ENCODE measurements at regions not wholly inside any gene's neighbourhood (a gene's known extent, or its start where the extent isn't known, plus 50 kb on each side); places are given as distances from the start of the nearest gene placed in this dataset.
"Not testable (repeated sequence)": the region's sequence is repeated elsewhere in the genome, so short reads cannot be mapped to it uniquely, and the experiment has no call there.

GRCh38 chr12:46475972-46476645 is 103.5 kb upstream of the SLC38A2 start:
- POLR2A ChIA-PET: no interaction called here
- CTCF ChIA-PET: no interaction called here

GRCh38 chr12:46474385-46474784 is 101.8 kb upstream of the SLC38A2 start:
- POLR2A ChIA-PET: interaction anchor here (1.1 kb wide), 1 partner anchor 103 kb away, joined by 4 read pairs; no protein-coding TSS in a partner anchor
- DNase-seq (ENCODE audit: extremely low spot score): not testable (repeated sequence)
- CTCF ChIA-PET: interaction anchor here (0.7 kb wide), 1 partner anchor 102 kb away, joined by 3 read pairs; no protein-coding TSS in a partner anchor

More at GRCh38 chr12:46475972-46476645, 103.5 kb upstream of the SLC38A2 start:
- DNase-seq (ENCODE audit: extremely low spot score): no peak
- no peak for TF ChIP-seq ZNF384 (IDR thresholded peaks at IDR 0.05)
- no peak for TF ChIP-seq FOXK2 (IDR thresholded peaks at IDR 0.05)
- no peak for TF ChIP-seq FOXM1 (IDR thresholded peaks at IDR 0.05; ENCODE audit: borderline replicate concordance)
- TF ChIP-seq SP1 (IDR thresholded peaks at IDR 0.05): no peak
- TF ChIP-seq ELF4 (IDR thresholded peaks at IDR 0.05): no peak
- no peak for TF ChIP-seq LEF1 (IDR thresholded peaks at IDR 0.05; ENCODE audit: borderline replicate concordance)
- no peak for TF ChIP-seq BHLHE40 (IDR thresholded peaks at IDR 0.05; ENCODE audit: borderline replicate concordance)
- no peak for TF ChIP-seq ARNT (IDR thresholded peaks at IDR 0.05)
- no peak for TF ChIP-seq L3MBTL2 (conservative IDR thresholded peaks at IDR 0.05)
- no peak for TF ChIP-seq PKNOX1 (IDR thresholded peaks at IDR 0.05)
- TF ChIP-seq NFRKB (IDR thresholded peaks at IDR 0.05): no peak
- no peak for TF ChIP-seq TARDBP (IDR thresholded peaks at IDR 0.05)
- TF ChIP-seq HDGF (IDR thresholded peaks at IDR 0.05; ENCODE audit: borderline replicate concordance): no peak
- no peak for TF ChIP-seq FOXA1 (IDR thresholded peaks at IDR 0.05)
- no peak for TF ChIP-seq CTBP1 (IDR thresholded peaks at IDR 0.05; ENCODE audit: borderline replicate concordance)
- no peak for TF ChIP-seq SUZ12 (IDR thresholded peaks at IDR 0.05)

- no peak for TF ChIP-seq ELF4 (IDR thresholded peaks at IDR 0.05)
- no peak for TF ChIP-seq PKNOX1 (IDR thresholded peaks at IDR 0.05)
- no peak for TF ChIP-seq CTBP1 (IDR thresholded peaks at IDR 0.05; ENCODE audit: borderline replicate concordance)
- TF ChIP-seq FOXA1 (IDR thresholded peaks at IDR 0.05): no peak
- TF ChIP-seq LEF1 (IDR thresholded peaks at IDR 0.05; ENCODE audit: borderline replicate concordance): no peak
- TF ChIP-seq BHLHE40 (IDR thresholded peaks at IDR 0.05; ENCODE audit: borderline replicate concordance): no peak
- no peak for TF ChIP-seq SP1 (IDR thresholded peaks at IDR 0.05)
- no peak for TF ChIP-seq ZNF384 (IDR thresholded peaks at IDR 0.05)
- no peak for TF ChIP-seq FOXK2 (IDR thresholded peaks at IDR 0.05)
- no peak for TF ChIP-seq SUZ12 (IDR thresholded peaks at IDR 0.05)
- TF ChIP-seq L3MBTL2 (conservative IDR thresholded peaks at IDR 0.05): no peak
- TF ChIP-seq NFRKB (IDR thresholded peaks at IDR 0.05): no peak
- TF ChIP-seq ARNT (IDR thresholded peaks at IDR 0.05): no peak
- no peak for TF ChIP-seq TARDBP (IDR thresholded peaks at IDR 0.05)
- DNase-seq (ENCODE audit: extremely low spot score): no peak
- ChIA-PET CTCF (interaction anchor here (0.7 kb wide), 1 partner anchor 102 kb away, joined by 3 read pairs; no protein-coding TSS in a partner anchor), POLR2A (interaction anchor here (1.1 kb wide), 1 partner anchor 102 kb away, joined by 4 read pairs; no protein-coding TSS in a partner anchor)
Measured at GRCh38 chr12:46473634-46474329, 101.2 kb upstream of the SLC38A2 start.

- POLR2A ChIA-PET: interaction anchor here (1.1 kb wide), 1 partner anchor 101 kb away, joined by 4 read pairs; no protein-coding TSS in a partner anchor
- TF ChIP-seq HDGF (IDR thresholded peaks at IDR 0.05; ENCODE audit: borderline replicate concordance) (no peak), SUZ12 (IDR thresholded peaks at IDR 0.05) (no peak), SP1 (IDR thresholded peaks at IDR 0.05) (no peak), PKNOX1 (IDR thresholded peaks at IDR 0.05) (no peak), FOXM1 (IDR thresholded peaks at IDR 0.05; ENCODE audit: borderline replicate concordance) (no peak), ZNF384 (IDR thresholded peaks at IDR 0.05) (peak; percentile 39; the same call in 1 of the 2 replicates)
- DNase-seq (ENCODE audit: extremely low spot score): no peak
- CTCF ChIA-PET: no interaction called here
Measured at GRCh38 chr12:46472893-46473633, 100.5 kb upstream of the SLC38A2 start.

GRCh38 chr12:46472144-46472705 is 99.7 kb upstream of the SLC38A2 start:
- TF ChIP-seq LEF1 (IDR thresholded peaks at IDR 0.05; ENCODE audit: borderline replicate concordance): no peak
- no peak for TF ChIP-seq TARDBP (IDR thresholded peaks at IDR 0.05)
- no peak for TF ChIP-seq SUZ12 (IDR thresholded peaks at IDR 0.05)
- no peak for TF ChIP-seq CTBP1 (IDR thresholded peaks at IDR 0.05; ENCODE audit: borderline replicate concordance)
- TF ChIP-seq HDGF (IDR thresholded peaks at IDR 0.05; ENCODE audit: borderline replicate concordance): no peak
- TF ChIP-seq PKNOX1 (IDR thresholded peaks at IDR 0.05): no peak
- TF ChIP-seq FOXM1 (IDR thresholded peaks at IDR 0.05; ENCODE audit: borderline replicate concordance): no peak
- no peak for TF ChIP-seq L3MBTL2 (conservative IDR thresholded peaks at IDR 0.05)
- no peak for TF ChIP-seq ZNF384 (IDR thresholded peaks at IDR 0.05)
- no peak for TF ChIP-seq FOXK2 (IDR thresholded peaks at IDR 0.05)
- TF ChIP-seq FOXA1 (IDR thresholded peaks at IDR 0.05): no peak
- no peak for TF ChIP-seq SP1 (IDR thresholded peaks at IDR 0.05)
- TF ChIP-seq BHLHE40 (IDR thresholded peaks at IDR 0.05; ENCODE audit: borderline replicate concordance): no peak
- no peak for TF ChIP-seq ARNT (IDR thresholded peaks at IDR 0.05)
- no peak for TF ChIP-seq NFRKB (IDR thresholded peaks at IDR 0.05)
- no peak for TF ChIP-seq ELF4 (IDR thresholded peaks at IDR 0.05)
- DNase-seq (ENCODE audit: extremely low spot score): no peak
- CTCF ChIA-PET: interaction anchor here (1.1 kb wide), 1 partner anchor 189 kb away, joined by 3 read pairs; no protein-coding TSS in a partner anchor
- POLR2A ChIA-PET: no interaction called here

Data from HEK293T (cell line).